Adrenal gland (tissue), 9 donors: ENCODE measurements at regions not wholly inside any gene's neighbourhood (a gene's known extent, or its start where the extent isn't known, plus 50 kb on each side); places are given as distances from the start of the nearest gene placed in this dataset.

Experiments
- DNase-seq, 7 donors: peaks; one replicate each; pipeline ENCODE4 v3.0.0-alpha.2; 2019 to 2020
- H3K27ac ChIP-seq, 5 donors: fragments of 200-600 bp; sonication (generic) in 4 of 5; 1 replicate in 3 of 5; 2 replicates in 2 of 5; pipeline versions ENCODE4 v1.5.1 to v1.8.0; 2016 to 2020; ENCODE audit warnings: mild to moderate bottlenecking in 1 of 5
- H3K27me3 ChIP-seq: fragments of 200-600 bp; 2 replicates; pipeline ENCODE4 v1.8.0; 2021
- H3K36me3 ChIP-seq, 2 donors: fragments of 200-600 bp; replicated peaks in 1 of 2; 1 replicate in 1 of 2; 2 replicates in 1 of 2; pipeline versions ENCODE4 v1.5.1 to v1.8.0; 2018 to 2022
- H3K4me1 ChIP-seq, 2 donors: fragments of 200-600 bp; replicated peaks in 1 of 2; 1 replicate in 1 of 2; 2 replicates in 1 of 2; pipeline versions ENCODE4 v1.5.1 to v1.8.0; 2018 to 2021
- H3K4me3 ChIP-seq, 4 donors: fragments of 200-600 bp; sonication (generic) in 3 of 4; one replicate each; pipeline ENCODE4 v1.5.1; 2016 to 2018
- H3K9me3 ChIP-seq, 3 donors: fragments of 200-600 bp; sonication (generic) in 1 of 3; replicated peaks in 1 of 3; 1 replicate in 2 of 3; 2 replicates in 1 of 3; pipeline versions ENCODE4 v1.5.1 to v1.8.0; 2016 to 2021
- POLR2A ChIP-seq, 2 donors: fragments of 450-650 bp; IDR thresholded peaks; one replicate each; pipeline ENCODE4 v1.6.1; 2017; ENCODE audit warnings: antibody characterized with exemption in 2 of 2, mild to moderate bottlenecking in 2 of 2, moderate library complexity in 1 of 2
- WGBS, 4 donors: extraction: QIAGEN DNeasy Blood & Tissue Kit in 2 of 4; methylation state at CpG; one replicate each; pipeline versions ENCODE4 v1.1.5 to v1.1.7; 2013 to 2017; 5-methylcytosine and 5-hydroxymethylcytosine counted together
- intact Hi-C, 2 donors: fragments of 100-400 bp; cut with DNase I; formaldehyde crosslinking; loops; one replicate each; pipeline versions ENCODE4 v1.14.1 to v1.15.0; 2022 to 2023
- TF ChIP-seq, protein P1 (sequence below), 6 experiments: fragments of 450-650 bp in 4 of 6; fragments of 200-600 bp in 2 of 6; sonication (generic) in 1 of 6; IDR thresholded peaks; 1 replicate in 5 of 6; 2 replicates in 1 of 6; pipeline versions ENCODE4 v1.5.1 to v1.8.0; 2016 to 2021; ENCODE audit warnings: antibody characterized with exemption in 6 of 6, mild to moderate bottlenecking in 2 of 6, moderate library complexity in 1 of 6
- donor health status: healthy with polysubstance abuse.
- donor health status: Bipolar disorder and iron deficiency.
- donor health status: DM: yes; HTN: yes; CAD: no.
- donor health status: DM: no; HTN: no; CAD: no.
- donor health status: DM: no; HTN: no; CAD: no.

GRCh38 chr14:28690029-28690692 is 76.4 kb upstream of the FOXG1 start:
- TF ChIP-seq, protein P1, sequence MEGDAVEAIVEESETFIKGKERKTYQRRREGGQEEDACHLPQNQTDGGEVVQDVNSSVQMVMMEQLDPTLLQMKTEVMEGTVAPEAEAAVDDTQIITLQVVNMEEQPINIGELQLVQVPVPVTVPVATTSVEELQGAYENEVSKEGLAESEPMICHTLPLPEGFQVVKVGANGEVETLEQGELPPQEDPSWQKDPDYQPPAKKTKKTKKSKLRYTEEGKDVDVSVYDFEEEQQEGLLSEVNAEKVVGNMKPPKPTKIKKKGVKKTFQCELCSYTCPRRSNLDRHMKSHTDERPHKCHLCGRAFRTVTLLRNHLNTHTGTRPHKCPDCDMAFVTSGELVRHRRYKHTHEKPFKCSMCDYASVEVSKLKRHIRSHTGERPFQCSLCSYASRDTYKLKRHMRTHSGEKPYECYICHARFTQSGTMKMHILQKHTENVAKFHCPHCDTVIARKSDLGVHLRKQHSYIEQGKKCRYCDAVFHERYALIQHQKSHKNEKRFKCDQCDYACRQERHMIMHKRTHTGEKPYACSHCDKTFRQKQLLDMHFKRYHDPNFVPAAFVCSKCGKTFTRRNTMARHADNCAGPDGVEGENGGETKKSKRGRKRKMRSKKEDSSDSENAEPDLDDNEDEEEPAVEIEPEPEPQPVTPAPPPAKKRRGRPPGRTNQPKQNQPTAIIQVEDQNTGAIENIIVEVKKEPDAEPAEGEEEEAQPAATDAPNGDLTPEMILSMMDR (IDR thresholded peaks at IDR 0.05): no peak
- TF ChIP-seq POLR2A (IDR thresholded peaks at IDR 0.05): no peak
- intact Hi-C loops: no loop called here

GRCh38 chr14:28695109-28695508 is 71.5 kb upstream of the FOXG1 start:
- H3K4me1 ChIP-seq: no peaks in the 10 kb centered on the region
- no peaks in the 10 kb centered on the region for H3K9me3 ChIP-seq
- no peaks in the 10 kb centered on the region for H3K27me3 ChIP-seq
- DNase-seq: no peak
- H3K36me3 ChIP-seq: no peaks in the 10 kb centered on the region
- H3K27ac ChIP-seq: no peak overlapping the region
- no peak overlapping the region for H3K4me3 ChIP-seq
- TF ChIP-seq, protein P1 (IDR thresholded peaks at IDR 0.05): no peak
- TF ChIP-seq POLR2A (IDR thresholded peaks at IDR 0.05): no peak
- intact Hi-C loops: no loop called here

More at GRCh38 chr14:28690029-28690692, 76.4 kb upstream of the FOXG1 start:
- Histone ChIP-seq H3K36me3 (no peaks in the 10 kb centered on the region), H3K9me3 (no peaks in the 10 kb centered on the region), H3K27ac (no peak overlapping the region), H3K4me3 (no peak overlapping the region), H3K27me3 (no peaks in the 10 kb centered on the region), H3K4me1 (no peaks in the 10 kb centered on the region)
- no peak for DNase-seq

- Histone ChIP-seq H3K4me1 (no peaks in the 10 kb centered on the region), H3K36me3 (no peaks in the 10 kb centered on the region), H3K27ac (no peak overlapping the region), H3K4me3 (no peak overlapping the region), H3K27me3 (no peaks in the 10 kb centered on the region), H3K9me3 (no peaks in the 10 kb centered on the region)
- TF ChIP-seq, protein P1 (IDR thresholded peaks at IDR 0.05): no peak
- no peak for TF ChIP-seq POLR2A (IDR thresholded peaks at IDR 0.05)
- intact Hi-C loops: no loop called here
- no peak for DNase-seq
- 66 to 84% (median 73%) methylated on average over 2 of the region's 2 CpGs for WGBS, 4 donors
Observed at GRCh38 chr14:28701733-28702132, 64.9 kb upstream of the FOXG1 start.

DNA sequence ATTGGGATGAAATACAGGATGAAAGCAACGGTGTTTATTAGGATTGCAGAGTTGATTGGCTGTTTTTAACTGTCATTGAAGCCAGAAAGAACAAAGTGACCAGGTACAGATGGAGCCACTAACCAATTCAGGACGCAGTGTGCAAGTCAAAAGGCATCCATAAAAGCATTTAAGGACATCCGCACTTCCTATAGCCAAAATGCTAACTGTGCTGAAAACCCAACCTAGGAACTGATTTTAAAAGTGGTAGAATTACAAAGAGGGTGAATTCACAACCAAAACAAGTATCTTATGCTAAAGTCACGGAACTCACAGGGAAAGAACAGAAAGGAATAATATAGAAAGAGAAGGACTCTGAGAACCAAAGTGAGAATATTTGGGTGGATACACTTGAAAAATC is 63.1 kb upstream of the FOXG1 start:
- H3K4me3 ChIP-seq: no peak overlapping the region
- TF ChIP-seq, protein P1 (IDR thresholded peaks at IDR 0.05): no peak
- TF ChIP-seq POLR2A (IDR thresholded peaks at IDR 0.05): no peak
- DNase-seq: no peak
- H3K27me3 ChIP-seq: no peaks in the 10 kb centered on the region
- H3K27ac ChIP-seq: no peak overlapping the region
- WGBS, 4 donors: 61 to 78% (median 74%) methylated on average over 4 of the region's 4 CpGs
- no peaks in the 10 kb centered on the region for H3K4me1 ChIP-seq
- no peaks in the 10 kb centered on the region for H3K9me3 ChIP-seq
- intact Hi-C loops: no loop called here
- no peaks in the 10 kb centered on the region for H3K36me3 ChIP-seq
